ENCODE measurements at regions not wholly inside any gene's neighbourhood (a gene's known extent, or its start where the extent isn't known, plus 50 kb on each side); places are given as distances from the start of the nearest gene placed in this dataset.

DNA sequence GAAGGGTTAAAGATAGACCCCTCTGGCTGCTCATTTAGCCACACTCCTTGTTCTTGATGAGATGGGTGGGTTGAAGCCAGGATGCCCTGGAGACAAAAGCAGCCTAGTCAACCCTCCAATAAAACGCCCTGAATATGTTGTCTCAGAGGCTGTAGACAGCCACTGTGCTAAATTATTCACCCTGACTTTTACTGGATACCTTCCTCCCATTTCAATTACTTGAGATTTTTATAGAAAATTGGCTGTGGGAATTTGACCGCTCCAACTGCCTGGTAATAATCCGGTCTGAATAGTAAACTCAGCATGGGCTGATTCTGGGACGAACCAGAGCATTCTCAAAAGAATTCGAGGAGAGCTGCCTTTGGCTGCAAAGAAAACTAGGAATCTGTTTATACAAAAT, 104.2 kb downstream of the SNX18 start:
- Histone ChIP-seq H3K27ac (ENCODE audit: low read length) (no peak overlapping the region), H3K4me3 (ENCODE audit: low read length) (no peak overlapping the region), H3K4me1 (ENCODE audit: insufficient read depth, low read length) (peaks cover 8% of the 10 kb centered on the region), H3K9me2 (replicated peaks; ENCODE audit: low read length) (no peaks in the 10 kb centered on the region), H3K79me2 (ENCODE audit: low read length) (no peaks in the 10 kb centered on the region), H3K27me3 (ENCODE audit: low read length) (no peaks in the 10 kb centered on the region), H2AFZ (ENCODE audit: low read length) (no peak overlapping the region), H4K20me1 (ENCODE audit: low read length) (no peaks in the 10 kb centered on the region), H3K9ac (ENCODE audit: low read length) (no peak overlapping the region), H3K9me3 (ENCODE audit: low read length) (no peaks in the 10 kb centered on the region), H3F3A (ENCODE audit: low read length, unreplicated experiment) (no peaks in the 10 kb centered on the region), H3K4me2 (ENCODE audit: low read length) (no peak overlapping the region), H3K36me3 (ENCODE audit: low read depth, low read length) (no peaks in the 10 kb centered on the region)
- DNase-seq (no peak), ATAC-seq (no peak)
- BruUV-seq (replicated peaks), result no TSS peak
- intact Hi-C loops (cut with micrococcal nuclease), result loop anchor here (5.0 kb wide), 1 partner anchor 104 kb away; the partner anchor contains the start of gene SNX18
- TF ChIP-seq EZH2phosphoT487 (IDR thresholded peaks at IDR 0.05; ENCODE audit: borderline replicate concordance, low read length) (no peak), EZH2 (IDR thresholded peaks at IDR 0.05; ENCODE audit: low read length, unreplicated experiment) (no peak)
- TF ChIP-seq, protein P1, sequence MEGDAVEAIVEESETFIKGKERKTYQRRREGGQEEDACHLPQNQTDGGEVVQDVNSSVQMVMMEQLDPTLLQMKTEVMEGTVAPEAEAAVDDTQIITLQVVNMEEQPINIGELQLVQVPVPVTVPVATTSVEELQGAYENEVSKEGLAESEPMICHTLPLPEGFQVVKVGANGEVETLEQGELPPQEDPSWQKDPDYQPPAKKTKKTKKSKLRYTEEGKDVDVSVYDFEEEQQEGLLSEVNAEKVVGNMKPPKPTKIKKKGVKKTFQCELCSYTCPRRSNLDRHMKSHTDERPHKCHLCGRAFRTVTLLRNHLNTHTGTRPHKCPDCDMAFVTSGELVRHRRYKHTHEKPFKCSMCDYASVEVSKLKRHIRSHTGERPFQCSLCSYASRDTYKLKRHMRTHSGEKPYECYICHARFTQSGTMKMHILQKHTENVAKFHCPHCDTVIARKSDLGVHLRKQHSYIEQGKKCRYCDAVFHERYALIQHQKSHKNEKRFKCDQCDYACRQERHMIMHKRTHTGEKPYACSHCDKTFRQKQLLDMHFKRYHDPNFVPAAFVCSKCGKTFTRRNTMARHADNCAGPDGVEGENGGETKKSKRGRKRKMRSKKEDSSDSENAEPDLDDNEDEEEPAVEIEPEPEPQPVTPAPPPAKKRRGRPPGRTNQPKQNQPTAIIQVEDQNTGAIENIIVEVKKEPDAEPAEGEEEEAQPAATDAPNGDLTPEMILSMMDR (conservative IDR thresholded peaks at IDR 0.05; ENCODE audit: low read depth, low read length), result no peak
- CTCF ChIA-PET, result no interaction called here
- POLR2A ChIA-PET (ENCODE audit: unreplicated experiment), result no interaction called here

DNA sequence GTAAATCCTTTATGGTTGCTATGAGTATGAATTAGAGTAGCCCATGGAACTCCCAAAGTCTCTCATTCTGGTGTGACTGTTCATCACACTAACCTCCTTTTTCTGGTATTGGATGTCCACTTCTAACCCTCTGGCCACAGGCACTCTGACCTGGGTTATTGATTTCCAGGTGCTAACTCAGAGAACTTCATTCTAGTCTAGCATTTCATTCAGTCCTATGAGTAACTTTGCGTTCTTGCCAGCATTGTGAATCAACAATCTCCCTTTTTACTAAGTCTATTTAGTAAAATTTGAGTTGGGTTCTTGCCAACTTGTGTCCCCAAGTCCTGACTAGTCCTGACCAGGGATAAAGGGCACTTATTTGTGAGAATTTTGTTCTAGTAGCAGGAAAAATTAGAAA, 103.5 kb downstream of the SNX18 start:
- peak; percentile 12 for DNase-seq
- ATAC-seq, result no peak
- H3K27ac ChIP-seq (ENCODE audit: low read length), result no peak overlapping the region
- CTCF ChIA-PET, result no interaction called here
- TF ChIP-seq EZH2phosphoT487 (IDR thresholded peaks at IDR 0.05; ENCODE audit: borderline replicate concordance, low read length) (no peak), EZH2 (IDR thresholded peaks at IDR 0.05; ENCODE audit: low read length, unreplicated experiment) (no peak)
- TF ChIP-seq, protein P1 (conservative IDR thresholded peaks at IDR 0.05; ENCODE audit: low read depth, low read length), result no peak
- intact Hi-C loops (cut with micrococcal nuclease), result loop anchor here (5.0 kb wide), 1 partner anchor 104 kb away; the partner anchor contains the start of gene SNX18
- no peaks in the 10 kb centered on the region for H3K27me3 ChIP-seq (ENCODE audit: low read length)
- H3K36me3 ChIP-seq (ENCODE audit: low read depth, low read length), result no peaks in the 10 kb centered on the region
- H3F3A ChIP-seq (ENCODE audit: low read length, unreplicated experiment), result no peaks in the 10 kb centered on the region
- H2AFZ ChIP-seq (ENCODE audit: low read length), result no peak overlapping the region
- H3K4me2 ChIP-seq (ENCODE audit: low read length), result no peak overlapping the region
- no TSS peak for BruUV-seq (replicated peaks)
- no peaks in the 10 kb centered on the region for H3K9me3 ChIP-seq (ENCODE audit: low read length)
- H3K4me1 ChIP-seq (ENCODE audit: insufficient read depth, low read length), result peaks cover 8% of the 10 kb centered on the region
- no peaks in the 10 kb centered on the region for H3K79me2 ChIP-seq (ENCODE audit: low read length)
- POLR2A ChIA-PET (ENCODE audit: unreplicated experiment), result no interaction called here
- no peaks in the 10 kb centered on the region for H3K9me2 ChIP-seq (replicated peaks; ENCODE audit: low read length)
- no peak overlapping the region for H3K4me3 ChIP-seq (ENCODE audit: low read length)
- no peak overlapping the region for H3K9ac ChIP-seq (ENCODE audit: low read length)
- H4K20me1 ChIP-seq (ENCODE audit: low read length), result no peaks in the 10 kb centered on the region

DNA sequence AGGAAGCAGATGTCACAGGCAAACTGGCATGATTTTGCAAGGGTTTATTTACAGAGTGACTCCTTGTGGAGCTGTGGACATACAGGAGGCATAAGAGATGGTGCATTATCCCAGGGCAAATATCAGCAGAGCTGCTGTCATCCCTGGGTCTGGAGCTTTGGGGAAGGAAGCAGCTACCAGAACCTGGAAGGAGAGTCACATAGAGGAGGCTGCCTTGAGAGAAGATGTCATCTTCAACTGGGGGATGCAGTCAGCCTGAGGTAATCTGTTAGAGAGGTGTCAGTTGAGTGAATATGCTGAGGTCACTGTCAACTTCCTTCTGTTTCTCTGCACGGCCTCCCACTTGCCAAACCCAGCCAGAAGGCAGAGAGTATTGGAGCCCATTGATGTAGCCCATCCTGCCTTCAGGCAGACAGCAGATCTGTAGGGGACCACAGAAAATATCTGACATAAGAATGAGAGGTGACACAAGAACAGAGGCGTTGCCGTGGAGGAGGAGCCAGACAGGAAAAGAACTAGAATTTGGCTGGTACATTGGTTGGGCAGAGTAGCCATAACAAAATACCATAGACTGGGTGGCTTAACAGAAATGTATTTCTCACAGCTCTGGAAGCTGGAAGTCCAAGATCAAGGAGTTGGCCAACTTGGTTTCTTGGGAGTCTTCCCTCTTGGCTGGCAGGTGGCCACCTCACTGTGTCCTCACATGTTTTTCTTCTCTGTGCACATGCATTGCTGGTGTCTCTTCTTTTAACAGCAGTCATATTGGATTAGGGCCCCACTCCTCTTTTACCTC, 102.8 kb downstream of the SNX18 start:
- Histone ChIP-seq H3K9me3 (ENCODE audit: low read length) (no peaks in the 10 kb centered on the region), H3K9ac (ENCODE audit: low read length) (no peak overlapping the region), H3K9me2 (replicated peaks; ENCODE audit: low read length) (no peaks in the 10 kb centered on the region), H3K4me1 (ENCODE audit: insufficient read depth, low read length) (peaks cover 8% of the 10 kb centered on the region), H3F3A (ENCODE audit: low read length, unreplicated experiment) (no peaks in the 10 kb centered on the region), H3K27ac (ENCODE audit: low read length) (no peak overlapping the region), H3K79me2 (ENCODE audit: low read length) (no peaks in the 10 kb centered on the region), H3K4me2 (ENCODE audit: low read length) (no peak overlapping the region), H2AFZ (ENCODE audit: low read length) (no peak overlapping the region), H3K36me3 (ENCODE audit: low read depth, low read length) (no peaks in the 10 kb centered on the region), H3K27me3 (ENCODE audit: low read length) (no peaks in the 10 kb centered on the region), H4K20me1 (ENCODE audit: low read length) (no peaks in the 10 kb centered on the region), H3K4me3 (ENCODE audit: low read length) (no peak overlapping the region)
- BruUV-seq (replicated peaks), result no TSS peak
- intact Hi-C loops (cut with micrococcal nuclease), result loop anchor here (5.0 kb wide), 1 partner anchor 103 kb away; the partner anchor contains the start of gene SNX18
- TF ChIP-seq EZH2phosphoT487 (IDR thresholded peaks at IDR 0.05; ENCODE audit: borderline replicate concordance, low read length), result no peak
- TF ChIP-seq, protein P1 (conservative IDR thresholded peaks at IDR 0.05; ENCODE audit: low read depth, low read length), result no peak
- no peak for TF ChIP-seq EZH2 (IDR thresholded peaks at IDR 0.05; ENCODE audit: low read length, unreplicated experiment)
- ATAC-seq (peak; percentile 81), DNase-seq (peak; percentile 62)
- CTCF ChIA-PET, result no interaction called here
- POLR2A ChIA-PET (ENCODE audit: unreplicated experiment), result interaction anchor here (0.7 kb wide), 1 partner anchor 23 kb away, joined by 4 read pairs; no protein-coding TSS in a partner anchor
